Neuronal stem cell (in vitro differentiated cells): ENCODE measurements at regions not wholly inside any gene's neighbourhood (a gene's known extent, or its start where the extent isn't known, plus 50 kb on each side); places are given as distances from the start of the nearest gene placed in this dataset.

Experiments used
- DNase-seq: peaks from one replicate; pipeline ENCODE4 v3.0.0-alpha.2; 2013; ENCODE audit warnings: low spot score
- H2AFZ ChIP-seq: one replicate; pipeline ENCODE4 v1.6.1; 2013; ENCODE audit warnings: mild to moderate bottlenecking, low read length, inconsistent platforms
- H2AK5ac ChIP-seq: 2 replicates; pipeline ENCODE4 v1.6.1; 2013; ENCODE audit warnings: low read depth, mild to moderate bottlenecking, inconsistent platforms, low read length, moderate library complexity, mixed read lengths
- H2BK120ac ChIP-seq: 2 replicates; pipeline ENCODE4 v1.6.1; 2013; ENCODE audit warnings: low read depth, mild to moderate bottlenecking, inconsistent platforms, low read length, moderate library complexity, mixed read lengths
- H2BK12ac ChIP-seq: one replicate; pipeline ENCODE4 v1.6.1; 2013; ENCODE audit warnings: low read length, inconsistent platforms
- H2BK15ac ChIP-seq: 2 replicates; pipeline ENCODE4 v1.6.1; 2013; ENCODE audit warnings: mild to moderate bottlenecking, low read length, inconsistent platforms, mixed read lengths
- H2BK5ac ChIP-seq: one replicate; pipeline ENCODE4 v1.6.1; 2013; ENCODE audit warnings: inconsistent platforms, mild to moderate bottlenecking, low read length, moderate library complexity
- H3K14ac ChIP-seq: one replicate; pipeline ENCODE4 v1.6.1; 2013; ENCODE audit warnings: low read length, inconsistent platforms
- H3K18ac ChIP-seq: 2 replicates; pipeline ENCODE4 v1.6.1; 2013; ENCODE audit warnings: low read length, inconsistent platforms
- H3K23ac ChIP-seq: 2 replicates; pipeline ENCODE4 v1.6.1; 2013; ENCODE audit warnings: low read depth, mild to moderate bottlenecking, mixed read lengths, low read length, inconsistent platforms; ENCODE audit not compliant: poor library complexity
- H3K27ac ChIP-seq: replicated peaks from 3 replicates; pipeline ENCODE4 v1.5.1; 2013; ENCODE audit warnings: low read length, inconsistent platforms
- H3K27me3 ChIP-seq, 3 experiments: 2 replicates each; pipeline ENCODE4 v1.6.1; 2013; ENCODE audit warnings: low read length in 3 of 3, mild to moderate bottlenecking in 2 of 3, inconsistent platforms in 1 of 3, low read depth in 1 of 3, mixed read lengths in 1 of 3, moderate library complexity in 1 of 3; ENCODE audit not compliant: control insufficient read depth in 3 of 3, insufficient read depth in 3 of 3
- H3K36me3 ChIP-seq, 2 donors: replicated peaks in 1 of 2; 2 replicates each; pipeline ENCODE4 v1.6.1; 2013; ENCODE audit warnings: low read length in 2 of 2; ENCODE audit not compliant: control insufficient read depth in 2 of 2, insufficient read depth in 2 of 2
- H3K4ac ChIP-seq: 2 replicates; pipeline ENCODE4 v1.6.1; 2013; ENCODE audit warnings: inconsistent platforms, mild to moderate bottlenecking, low read length, moderate library complexity
- H3K4me1 ChIP-seq, 2 donors: 1 replicate in 1 of 2; 2 replicates in 1 of 2; pipeline ENCODE4 v1.6.1; 2013; ENCODE audit warnings: low read length in 2 of 2, low read depth in 1 of 2; ENCODE audit not compliant: control insufficient read depth in 2 of 2, insufficient read depth in 1 of 2
- H3K4me2 ChIP-seq: one replicate; pipeline ENCODE4 v1.6.1; 2013; ENCODE audit warnings: mild to moderate bottlenecking, low read length, inconsistent platforms; ENCODE audit not compliant: insufficient read depth, poor library complexity, severe bottlenecking
- H3K4me3 ChIP-seq, 2 donors: 2 replicates each; pipeline ENCODE4 v1.5.1; 2013; ENCODE audit warnings: low read length in 2 of 2, mild to moderate bottlenecking in 2 of 2, inconsistent platforms in 1 of 2, moderate library complexity in 1 of 2
- H3K79me1 ChIP-seq: one replicate; pipeline ENCODE4 v1.6.1; 2013; ENCODE audit warnings: low read depth, mild to moderate bottlenecking, inconsistent platforms, low read length, moderate library complexity
- H3K9ac ChIP-seq: one replicate; pipeline ENCODE4 v1.6.1; 2013; ENCODE audit warnings: mild to moderate bottlenecking, low read depth, low read length, inconsistent platforms; ENCODE audit not compliant: poor library complexity
- H3K9me3 ChIP-seq, 2 donors: replicated peaks in 1 of 2; 2 replicates each; pipeline versions ENCODE3 to v1.6.1; 2013; ENCODE audit warnings: low read length in 2 of 2, mild to moderate bottlenecking in 2 of 2, inconsistent platforms in 1 of 2, low read depth in 1 of 2, mixed read lengths in 1 of 2, moderate library complexity in 1 of 2; ENCODE audit not compliant: control insufficient read depth in 2 of 2, insufficient read depth in 1 of 2
- H4K8ac ChIP-seq: one replicate; pipeline ENCODE4 v1.6.1; 2013; ENCODE audit warnings: low read depth, mild to moderate bottlenecking, inconsistent platforms, low read length, moderate library complexity
- H4K91ac ChIP-seq: one replicate; pipeline ENCODE4 v1.6.1; 2013; ENCODE audit warnings: low read length, low read depth, mild to moderate bottlenecking, inconsistent platforms; ENCODE audit not compliant: poor library complexity
- WGBS, 2 donors: extraction: QIAGEN DNeasy Blood & Tissue Kit; methylation state at CpG; one replicate each; pipeline ENCODE4 v1.1.7; 2013; ENCODE audit warnings: missing lambda C conversion rate in 2 of 2, mixed read lengths in 1 of 2; ENCODE audit not compliant: insufficient read length in 2 of 2, insufficient replicate concordance in 1 of 2; ENCODE audit errors: extremely low coverage in 2 of 2; 5-methylcytosine and 5-hydroxymethylcytosine counted together

- no peaks in the 10 kb centered on the region for H3K9me3 ChIP-seq
- no peaks in the 10 kb centered on the region for H3K27me3 ChIP-seq
- no peak overlapping the region for H3K23ac ChIP-seq
- H3K27ac ChIP-seq: no peak overlapping the region
- H2AFZ ChIP-seq: no peak overlapping the region
- H3K4me3 ChIP-seq: no peak overlapping the region
- H2BK5ac ChIP-seq: no peak overlapping the region
- H4K91ac ChIP-seq: no peak overlapping the region
- WGBS, 2 donors: no CpG with 5 or more reads among the region's 1 CpG
- no peak overlapping the region for H3K4ac ChIP-seq
- H2BK12ac ChIP-seq: no peak overlapping the region
- no peak overlapping the region for H3K4me2 ChIP-seq
- no peak overlapping the region for H2AK5ac ChIP-seq
- H3K9ac ChIP-seq: no peak overlapping the region
- no peaks in the 10 kb centered on the region for H3K79me1 ChIP-seq
- H3K14ac ChIP-seq: no peak overlapping the region
- H3K4me1 ChIP-seq: no peaks in the 10 kb centered on the region
- no peak overlapping the region for H4K8ac ChIP-seq
- no peak overlapping the region for H2BK15ac ChIP-seq
- H2BK120ac ChIP-seq: no peak overlapping the region
- no peaks in the 10 kb centered on the region for H3K36me3 ChIP-seq
- no peak for DNase-seq
- no peak overlapping the region for H3K18ac ChIP-seq
Observed at GRCh38 chr4:60455380-60455779, 744.7 kb upstream of the ADGRL3 start.

DNA sequence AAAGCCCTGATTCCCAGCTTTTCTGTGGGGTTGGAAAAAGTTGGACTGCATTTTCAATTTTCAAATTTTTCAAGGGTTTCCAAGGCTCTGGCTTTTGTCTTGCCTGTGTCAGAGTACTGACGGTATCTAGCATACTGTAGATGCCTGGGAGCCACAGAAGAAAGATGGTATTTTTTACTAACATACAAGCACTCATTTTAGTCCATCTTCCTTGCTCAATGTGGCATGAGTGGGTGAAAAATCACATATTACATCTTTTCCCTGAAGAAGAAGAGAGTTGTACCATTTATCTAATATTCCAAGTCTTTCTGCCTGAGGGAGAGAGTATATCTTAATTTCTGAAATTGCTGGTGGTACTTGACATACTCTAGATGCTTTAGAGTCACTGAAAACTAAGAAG, 738.6 kb upstream of the ADGRL3 start:
- Histone ChIP-seq H3K9ac (no peak overlapping the region), H2BK12ac (no peak overlapping the region), H4K8ac (no peak overlapping the region), H3K9me3 (peaks cover 2 to 3% of the 10 kb centered on the region in 2 donors), H4K91ac (no peak overlapping the region), H2AFZ (no peak overlapping the region), H3K18ac (no peak overlapping the region), H3K79me1 (no peaks in the 10 kb centered on the region), H3K27ac (no peak overlapping the region), H2BK120ac (no peak overlapping the region), H2BK5ac (no peak overlapping the region), H3K4me3 (no peak overlapping the region), H3K4me2 (no peak overlapping the region), H3K27me3 (no peaks in the 10 kb centered on the region), H2BK15ac (no peak overlapping the region), H3K4ac (no peak overlapping the region), H3K14ac (no peak overlapping the region), H3K4me1 (no peaks in the 10 kb centered on the region), H3K36me3 (no peaks in the 10 kb centered on the region), H3K23ac (no peak overlapping the region), H2AK5ac (no peak overlapping the region)
- no peak for DNase-seq
- WGBS, 2 donors: no CpG with 5 or more reads among the region's 1 CpG

- no peak overlapping the region for H3K18ac ChIP-seq
- no peaks in the 10 kb centered on the region for H3K36me3 ChIP-seq
Observed at GRCh38 chr4:60463857-60464502, 736.1 kb upstream of the ADGRL3 start.

DNA sequence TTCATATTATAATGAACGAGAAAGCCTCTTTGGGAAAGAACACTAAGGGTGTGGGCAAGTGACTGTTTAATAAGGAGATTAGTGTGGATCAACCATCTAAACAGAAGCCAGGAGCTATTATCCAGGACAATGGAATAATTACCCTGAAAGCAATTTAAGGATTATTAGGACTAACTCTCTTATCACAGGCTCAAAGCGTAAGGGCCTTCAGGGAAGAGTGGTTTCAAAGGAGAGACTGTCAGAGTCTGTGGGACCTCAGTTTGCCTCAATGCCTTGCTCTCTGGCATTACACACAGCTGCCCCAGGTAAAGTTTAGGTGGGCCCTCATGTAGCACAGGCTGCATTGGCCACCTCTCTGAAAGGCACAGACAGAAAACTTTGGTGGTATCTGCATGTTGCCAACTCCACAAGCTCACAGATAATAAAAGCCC, 717.2 kb upstream of the ADGRL3 start:
- H3K79me1 ChIP-seq: no peaks in the 10 kb centered on the region
- no peak overlapping the region for H2AFZ ChIP-seq
- H3K4me2 ChIP-seq: no peak overlapping the region
- H2BK120ac ChIP-seq: no peak overlapping the region
- H2BK5ac ChIP-seq: no peak overlapping the region
- no peak overlapping the region for H2BK12ac ChIP-seq
- no peak for DNase-seq
- peaks cover 0 to 3% of the 10 kb centered on the region in 2 donors for H3K4me1 ChIP-seq
- no peak overlapping the region for H4K8ac ChIP-seq
- no peak overlapping the region for H3K4ac ChIP-seq
- no peaks in the 10 kb centered on the region for H3K9me3 ChIP-seq
- no peaks in the 10 kb centered on the region for H3K36me3 ChIP-seq
- H2BK15ac ChIP-seq: no peak overlapping the region
- H3K23ac ChIP-seq: no peak overlapping the region
- no peak overlapping the region for H3K27ac ChIP-seq
- no peak overlapping the region for H3K18ac ChIP-seq
- H4K91ac ChIP-seq: no peak overlapping the region
- H3K9ac ChIP-seq: no peak overlapping the region
- no peak overlapping the region for H3K4me3 ChIP-seq
- WGBS, 2 donors: no CpG with 5 or more reads among the region's 2 CpGs
- no peak overlapping the region for H2AK5ac ChIP-seq
- H3K14ac ChIP-seq: no peak overlapping the region
- H3K27me3 ChIP-seq: no peaks in the 10 kb centered on the region

More at GRCh38 chr4:60463857-60464502, 736.1 kb upstream of the ADGRL3 start:
- Histone ChIP-seq H4K8ac (no peak overlapping the region), H3K4me2 (no peak overlapping the region), H3K14ac (no peak overlapping the region), H2BK5ac (no peak overlapping the region), H3K27me3 (no peaks in the 10 kb centered on the region), H2BK120ac (no peak overlapping the region), H3K79me1 (no peaks in the 10 kb centered on the region), H2BK12ac (no peak overlapping the region), H2BK15ac (no peak overlapping the region), H3K4me1 (no peaks in the 10 kb centered on the region), H2AFZ (peak overlapping the region; percentile 56), H2AK5ac (no peak overlapping the region), H3K9me3 (peaks cover 2 to 3% of the 10 kb centered on the region in 2 donors), H3K4me3 (no peak overlapping the region), H3K9ac (no peak overlapping the region), H3K23ac (peak overlapping the region; percentile 57), H3K4ac (no peak overlapping the region), H3K27ac (no peak overlapping the region), H4K91ac (no peak overlapping the region)
- WGBS, 2 donors: no CpG with 5 or more reads among the region's 4 CpGs
- no peak for DNase-seq
